Activated T-helper 1 cell treated with anti-CD3 and anti-CD28 coated beads, Interleukin-12 subunit alpha, Interleukin-12 subunit beta, Interleukin-2, Interleukin-4 antibody, amounts not matched to agents 30 ng/mL and 10 ng/mL and 1 ng/mL, durations not matched to agents 14 hours and 24 hours and 36 hours (primary cell): ENCODE measurements at regions not wholly inside any gene's neighbourhood (a gene's known extent, or its start where the extent isn't known, plus 50 kb on each side); places are given as distances from the start of the nearest gene placed in this dataset.

Source experiments
- DNase-seq: peaks from one replicate; pipeline ENCODE4 v3.0.0; 2021; ENCODE audit warnings: low spot score
- H3K27ac Mint-ChIP-seq: one replicate; pipeline ENCODE4 v1.8.0; 2021; ENCODE audit warnings: mild to moderate bottlenecking, mixed read lengths
- H3K27me3 Mint-ChIP-seq: one replicate; pipeline ENCODE4 v1.8.0; 2022; ENCODE audit warnings: mild to moderate bottlenecking, moderate library complexity, mixed read lengths; ENCODE audit not compliant: insufficient read depth
- H3K36me3 Mint-ChIP-seq: one replicate; pipeline ENCODE4 v1.8.0; 2021; ENCODE audit warnings: low read depth, mixed read lengths
- H3K4me1 Mint-ChIP-seq: one replicate; pipeline ENCODE4 v1.8.0; 2021; ENCODE audit warnings: low read depth, mixed read lengths
- H3K4me3 Mint-ChIP-seq: one replicate; pipeline ENCODE4 v1.8.0; 2021; ENCODE audit warnings: mild to moderate bottlenecking, moderate library complexity, mixed read lengths
- H3K9me3 Mint-ChIP-seq: one replicate; pipeline ENCODE4 v1.8.0; 2021; ENCODE audit warnings: mixed read lengths
- intact Hi-C: fragments of 100-400 bp; cut with micrococcal nuclease; formaldehyde crosslinking; loops from one replicate; pipeline ENCODE4 v1.15.1; 2024

DNA sequence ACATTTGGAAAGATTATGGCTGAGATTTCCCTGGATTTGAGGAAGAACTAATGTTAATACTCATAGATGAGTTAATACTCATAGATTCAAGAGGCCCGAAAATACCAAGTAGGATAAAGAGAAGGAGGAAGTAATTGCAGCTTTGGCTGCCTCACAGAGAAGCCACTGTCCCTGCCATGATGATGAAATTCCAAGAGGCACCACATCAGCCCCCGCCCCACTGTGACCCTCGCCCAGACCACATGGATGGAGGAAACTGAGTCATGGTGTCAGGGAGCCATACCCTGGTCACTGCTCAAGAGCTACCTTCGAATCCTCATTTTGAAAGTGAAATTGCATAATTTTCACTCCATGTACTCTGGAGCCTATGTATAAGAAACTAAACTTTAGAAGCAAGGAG is 57.6 kb upstream of the SLC22A11 start:
- Mint-ChIP-seq H3K4me1 (no peaks in the 10 kb centered on the region), H3K27ac (no peak overlapping the region), H3K27me3 (peaks cover 13% of the 10 kb centered on the region), H3K9me3 (no peaks in the 10 kb centered on the region), H3K4me3 (no peak overlapping the region), H3K36me3 (no peaks in the 10 kb centered on the region)
- intact Hi-C loops = no loop called here
- DNase-seq = no peak

DNA sequence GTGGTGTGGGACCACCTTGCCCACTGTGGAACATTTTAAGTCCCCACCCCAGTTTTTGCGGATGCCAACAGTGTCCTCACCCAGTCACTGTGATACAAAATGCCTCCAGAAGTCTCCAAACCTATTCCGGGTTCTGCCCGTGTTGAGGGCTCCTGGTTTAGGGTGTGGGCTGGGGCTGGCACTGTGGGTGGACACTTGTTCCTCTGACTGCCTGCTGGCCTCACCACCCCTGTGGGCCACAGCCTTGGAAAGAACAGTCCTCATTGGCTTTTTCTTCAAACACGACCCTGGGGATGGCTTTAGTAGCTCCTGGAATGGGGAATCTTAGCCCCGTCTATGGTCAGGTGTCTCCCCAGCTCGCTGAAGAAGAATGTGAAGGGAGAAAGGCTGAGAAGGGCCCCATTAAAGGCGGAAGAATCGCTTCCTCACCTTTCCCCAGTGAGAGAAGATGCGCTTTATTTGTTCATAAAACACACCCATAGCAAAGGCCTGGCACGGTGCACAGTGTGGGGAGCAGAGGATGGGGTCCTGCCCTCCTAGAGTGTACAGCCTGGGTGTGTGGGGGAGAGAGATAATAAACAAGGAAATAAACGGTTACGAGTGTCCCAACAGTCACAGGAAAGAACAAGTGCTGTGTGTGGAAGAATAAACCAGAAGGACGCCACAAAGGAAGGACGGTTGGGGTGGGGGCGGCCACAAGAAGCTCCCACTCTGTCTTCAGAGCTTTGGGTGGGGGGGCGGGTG is 56.3 kb upstream of the SLC22A11 start:
- Mint-ChIP-seq H3K36me3 (no peaks in the 10 kb centered on the region), H3K27ac (no peak overlapping the region), H3K9me3 (peaks cover 1% of the 10 kb centered on the region), H3K27me3 (peaks cover 7% of the 10 kb centered on the region), H3K4me1 (no peaks in the 10 kb centered on the region), H3K4me3 (no peak overlapping the region)
- intact Hi-C loops = no loop called here
- DNase-seq = no peak

DNA sequence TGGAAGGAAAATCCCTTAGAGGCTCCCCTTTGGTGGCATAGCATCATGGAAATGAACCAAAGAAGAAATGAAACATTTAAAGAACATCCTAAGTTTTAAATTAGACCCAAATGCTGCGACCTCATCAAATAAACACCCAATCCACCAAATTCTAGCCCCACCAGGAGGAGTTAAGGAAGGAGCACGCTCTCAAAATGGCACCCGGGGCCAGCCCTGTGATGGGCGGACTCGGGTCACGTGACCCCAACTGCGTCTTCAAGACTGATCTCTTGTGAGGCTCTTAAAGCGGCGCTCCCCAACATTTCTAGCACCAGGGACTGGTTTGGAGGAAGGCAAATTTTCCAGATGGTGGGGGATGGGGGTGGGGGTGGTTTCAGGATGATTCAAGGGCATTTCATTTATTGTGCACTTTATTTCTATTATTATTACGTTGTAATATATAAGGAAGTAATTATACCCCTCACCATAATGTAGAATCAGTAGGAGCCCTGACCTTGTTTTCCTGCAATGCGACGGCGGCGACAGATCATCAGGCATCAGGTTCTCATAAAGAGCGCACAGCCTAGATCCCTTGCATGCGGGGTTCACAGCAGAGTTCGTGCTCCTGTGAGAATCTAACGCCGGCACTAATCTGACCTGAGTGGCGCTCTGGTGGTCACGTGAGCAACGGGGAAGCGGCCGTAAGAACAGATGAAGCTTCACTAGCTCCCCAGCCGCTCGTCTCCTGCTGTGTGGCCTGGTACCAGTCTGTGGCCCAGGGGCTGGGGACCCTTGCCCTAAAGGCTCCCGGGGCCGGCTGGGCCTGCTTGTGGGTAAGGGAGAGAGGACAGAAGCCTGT is 55.3 kb upstream of the SLC22A11 start:
- intact Hi-C loops = no loop called here
- Mint-ChIP-seq H3K27me3 (peaks cover 2% of the 10 kb centered on the region), H3K4me1 (no peaks in the 10 kb centered on the region), H3K4me3 (no peak overlapping the region), H3K36me3 (no peaks in the 10 kb centered on the region), H3K27ac (no peak overlapping the region), H3K9me3 (peaks cover 4% of the 10 kb centered on the region)
- DNase-seq = no peak

DNA sequence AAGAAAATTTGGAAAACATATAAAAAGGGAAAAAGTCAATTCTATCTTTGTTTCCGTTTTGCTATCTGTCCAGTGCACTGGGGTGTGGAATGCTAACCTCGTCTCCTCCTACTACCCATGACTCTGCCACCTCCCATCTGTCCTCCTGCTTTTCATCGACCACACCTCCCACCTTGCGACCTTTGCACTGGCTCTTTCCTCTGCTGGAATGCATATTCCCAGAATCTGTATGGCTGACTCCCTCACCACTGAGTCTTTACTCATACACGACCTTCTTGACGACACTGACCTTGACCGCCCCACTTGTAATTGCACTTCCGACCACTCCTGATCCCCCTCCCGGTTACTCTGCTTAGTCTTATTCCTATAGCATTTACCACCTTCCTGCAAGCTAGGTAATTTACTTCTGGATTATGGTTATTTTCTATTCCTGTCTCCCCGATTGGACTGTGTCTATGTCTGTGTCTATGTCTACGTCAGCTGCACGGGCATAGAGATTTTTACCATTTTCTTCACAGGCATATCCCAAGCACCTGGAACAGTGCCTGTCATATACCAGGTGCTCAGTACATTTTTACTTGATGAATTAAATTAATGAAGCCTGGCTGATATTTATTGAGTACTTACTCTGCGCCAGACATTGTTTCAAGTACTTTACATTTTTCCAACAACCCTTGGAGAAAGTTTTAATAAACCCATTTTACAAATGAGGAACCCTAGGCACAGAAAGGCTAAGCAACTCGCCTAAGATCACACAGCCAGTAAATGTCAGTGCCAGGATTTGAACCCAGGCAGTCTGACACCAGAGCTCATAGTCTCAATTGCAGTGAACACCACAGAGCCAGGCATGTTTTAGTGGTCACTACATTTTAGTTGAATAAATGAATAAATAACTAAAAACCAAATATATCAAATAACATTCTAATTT is 54.0 kb upstream of the SLC22A11 start:
- Mint-ChIP-seq H3K36me3 (no peaks in the 10 kb centered on the region), H3K4me1 (no peaks in the 10 kb centered on the region), H3K9me3 (peaks cover 4% of the 10 kb centered on the region), H3K27ac (no peak overlapping the region), H3K4me3 (no peak overlapping the region), H3K27me3 (peaks cover 2% of the 10 kb centered on the region)
- intact Hi-C loops = no loop called here
- DNase-seq = no peak

DNA sequence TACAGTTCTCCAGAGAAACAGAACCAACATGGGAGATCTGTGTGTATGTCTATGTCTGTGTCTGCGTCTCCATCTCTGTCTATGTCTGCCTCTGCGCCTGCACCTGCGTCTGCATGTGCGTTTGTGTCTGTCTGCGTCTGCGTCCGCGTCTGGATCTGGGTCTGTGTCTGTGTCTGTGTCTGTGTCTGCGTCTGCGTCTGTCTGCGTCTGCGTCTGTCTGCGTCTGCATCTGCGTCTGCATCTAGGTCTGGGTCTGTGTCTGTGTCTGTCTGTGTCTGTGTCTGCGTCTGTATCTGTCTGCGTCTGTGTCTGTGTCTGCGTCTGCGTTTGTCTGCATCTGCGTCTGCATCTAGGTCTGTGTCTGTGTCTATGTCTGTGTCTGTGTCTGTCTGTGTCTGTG is 53.1 kb upstream of the SLC22A11 start:
- H3K4me3 Mint-ChIP-seq = no peak overlapping the region
- no peaks in the 10 kb centered on the region for H3K4me1 Mint-ChIP-seq
- H3K27me3 Mint-ChIP-seq = peaks cover 2% of the 10 kb centered on the region
- no peaks in the 10 kb centered on the region for H3K36me3 Mint-ChIP-seq
- no peak for DNase-seq
- no peak overlapping the region for H3K27ac Mint-ChIP-seq
- intact Hi-C loops = no loop called here
- H3K9me3 Mint-ChIP-seq = peaks cover 4% of the 10 kb centered on the region

DNA sequence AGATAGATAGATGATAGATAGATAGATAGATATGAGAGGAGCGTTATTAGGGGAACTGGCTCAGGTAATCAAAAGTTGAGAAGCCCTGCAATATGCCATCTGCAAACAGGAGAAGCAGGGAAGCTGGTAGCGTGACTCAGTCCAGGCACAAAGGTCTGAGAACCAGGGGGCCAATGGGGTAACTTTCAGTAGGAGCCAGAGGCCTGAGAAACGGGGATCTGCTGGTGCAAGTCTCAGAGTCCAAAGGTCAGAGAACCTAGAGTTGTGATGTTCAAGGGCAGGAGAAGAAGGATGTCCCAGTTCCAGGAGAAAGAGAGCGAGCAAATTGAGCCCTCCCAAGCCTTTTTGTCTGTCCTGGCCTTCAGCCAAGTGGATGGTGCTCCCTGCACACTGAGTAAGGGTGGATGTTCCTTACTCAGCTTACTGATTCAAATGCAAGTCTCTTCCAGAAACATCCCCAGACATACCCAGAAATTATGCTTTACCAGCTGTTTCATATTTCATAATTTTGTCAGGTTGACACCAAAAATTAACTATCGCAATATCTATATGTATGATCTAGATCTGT is 52.5 kb upstream of the SLC22A11 start:
- no peak overlapping the region for H3K27ac Mint-ChIP-seq
- H3K27me3 Mint-ChIP-seq = peaks cover 6% of the 10 kb centered on the region
- no peaks in the 10 kb centered on the region for H3K36me3 Mint-ChIP-seq
- H3K4me3 Mint-ChIP-seq = no peak overlapping the region
- DNase-seq = no peak
- H3K4me1 Mint-ChIP-seq = no peaks in the 10 kb centered on the region
- intact Hi-C loops = no loop called here
- H3K9me3 Mint-ChIP-seq = peaks cover 4% of the 10 kb centered on the region

DNA sequence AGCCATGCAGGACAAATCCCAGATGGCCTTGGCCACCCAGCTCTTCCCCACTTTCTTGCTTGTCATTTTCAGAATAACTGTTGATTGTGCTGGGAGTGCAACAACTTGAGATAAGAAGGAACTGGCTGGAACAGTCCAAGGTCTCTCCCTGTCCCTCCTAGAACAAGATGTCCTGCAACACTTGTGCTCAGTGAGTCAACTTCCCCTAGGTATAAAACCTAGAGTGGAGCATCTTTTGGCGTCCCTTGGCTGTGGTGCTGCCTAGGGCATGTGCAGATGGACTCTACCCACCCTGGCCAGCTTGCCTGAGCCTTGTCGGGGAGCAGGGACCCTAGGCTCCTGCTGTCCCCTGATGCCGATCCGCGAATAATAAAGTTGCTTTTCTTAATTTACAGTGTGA is 50.7 kb upstream of the SLC22A11 start:
- no peaks in the 10 kb centered on the region for H3K4me1 Mint-ChIP-seq
- H3K27ac Mint-ChIP-seq = no peak overlapping the region
- H3K9me3 Mint-ChIP-seq = peaks cover 4% of the 10 kb centered on the region
- DNase-seq = no peak
- intact Hi-C loops = no loop called here
- no peaks in the 10 kb centered on the region for H3K36me3 Mint-ChIP-seq
- H3K4me3 Mint-ChIP-seq = no peak overlapping the region
- H3K27me3 Mint-ChIP-seq = peaks cover 6% of the 10 kb centered on the region
